Hepatocyte (in vitro differentiated cells): ENCODE measurements at regions not wholly inside any gene's neighbourhood (a gene's known extent, or its start where the extent isn't known, plus 50 kb on each side); places are given as distances from the start of the nearest gene placed in this dataset.
"Not testable (repeated sequence)": the region's sequence is repeated elsewhere in the genome, so short reads cannot be mapped to it uniquely, and the experiment has no call there.

Source experiments
- DNase-seq: peaks from one replicate; pipeline ENCODE4 v3.0.0-alpha.2; 2016; ENCODE audit warnings: low spot score
- H2AFZ ChIP-seq: fragments of 200-600 bp; sonication (generic); 2 replicates; pipeline ENCODE4 v1.6.0; 2016; ENCODE audit warnings: antibody characterized with exemption, mild to moderate bottlenecking
- H3K27ac ChIP-seq: fragments of 200-600 bp; sonication (generic); 2 replicates; pipeline ENCODE4 v1.5.1; 2016; ENCODE audit warnings: mild to moderate bottlenecking
- H3K27me3 ChIP-seq: fragments of 200-600 bp; sonication (generic); 2 replicates; pipeline ENCODE4 v1.6.1; 2016
- H3K36me3 ChIP-seq: fragments of 200-600 bp; sonication (generic); replicated peaks from 2 replicates; pipeline ENCODE4 v1.5.1; 2016; ENCODE audit warnings: low read depth; ENCODE audit not compliant: insufficient read depth
- H3K4me1 ChIP-seq: fragments of 200-600 bp; sonication (generic); 2 replicates; pipeline ENCODE4 v1.5.1; 2016; ENCODE audit warnings: mild to moderate bottlenecking, moderate library complexity; ENCODE audit not compliant: insufficient read depth
- H3K4me2 ChIP-seq: fragments of 200-600 bp; sonication (generic); 2 replicates; pipeline ENCODE4 v1.6.0; 2016
- H3K4me3 ChIP-seq: fragments of 200-600 bp; sonication (generic); 2 replicates; pipeline ENCODE4 v1.5.1; 2016; ENCODE audit warnings: mild to moderate bottlenecking
- H3K79me2 ChIP-seq: fragments of 200-600 bp; sonication (generic); 2 replicates; pipeline ENCODE4 v1.6.0; 2017; ENCODE audit warnings: mild to moderate bottlenecking
- H3K9me2 ChIP-seq: fragments of 200-600 bp; sonication (generic); replicated peaks from 2 replicates; pipeline ENCODE4 v1.6.0; 2017; ENCODE audit warnings: mild to moderate bottlenecking; ENCODE audit not compliant: insufficient read depth
- H3K9me3 ChIP-seq: fragments of 200-600 bp; sonication (generic); 2 replicates; pipeline ENCODE4 v1.5.1; 2016; ENCODE audit warnings: low read depth, mild to moderate bottlenecking
- H4K20me1 ChIP-seq: fragments of 200-600 bp; sonication (generic); 2 replicates; pipeline ENCODE4 v1.6.0; 2016; ENCODE audit warnings: mild to moderate bottlenecking; ENCODE audit not compliant: insufficient read depth, poor library complexity, severe bottlenecking
- EZH2 ChIP-seq: fragments of 200-600 bp; sonication (generic); IDR thresholded peaks from 2 replicates; pipeline ENCODE4 v1.6.1; 2016; ENCODE audit warnings: antibody characterized with exemption, mild to moderate bottlenecking, borderline replicate concordance
- EZH2phosphoT487 ChIP-seq: fragments of 200-600 bp; sonication (generic); IDR thresholded peaks from one replicate; pipeline ENCODE4 v1.6.1; 2018; ENCODE audit warnings: antibody characterized with exemption, mild to moderate bottlenecking, low read depth, moderate library complexity; ENCODE audit not compliant: unreplicated experiment, severe bottlenecking
- WGBS: methylation state at CpG from one replicate; pipeline ENCODE4 v1.1.6; 2016; ENCODE audit warnings: low lambda C conversion rate; ENCODE audit errors: missing lambda C conversion rate; 5-methylcytosine and 5-hydroxymethylcytosine counted together
- TF ChIP-seq, protein P1 (sequence below): fragments of 200-600 bp; sonication (generic); IDR thresholded peaks from 2 replicates; pipeline ENCODE4 v1.5.1; 2016; ENCODE audit warnings: antibody characterized with exemption, mild to moderate bottlenecking; ENCODE audit not compliant: poor library complexity

DNA sequence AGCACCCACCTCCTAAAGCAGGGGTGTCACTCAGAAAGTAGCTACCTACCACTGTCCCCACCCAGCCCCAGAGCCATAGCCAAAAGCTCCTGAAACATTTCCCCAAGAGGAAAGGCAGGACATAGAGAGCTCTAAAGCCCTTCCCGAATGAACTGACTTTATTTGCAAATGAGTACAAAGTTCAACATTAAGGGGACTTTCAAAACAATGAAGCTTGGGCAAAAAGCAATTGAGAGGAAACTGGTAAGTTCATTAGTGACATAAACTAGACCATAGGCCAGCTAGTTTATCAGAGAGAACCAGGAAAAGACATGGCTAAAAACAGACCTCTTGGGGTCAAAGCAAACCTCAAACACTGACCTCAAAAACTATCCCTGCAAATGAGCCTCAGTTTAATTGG lies 72.7 kb downstream of the IGLL5 start:
- Histone ChIP-seq H3K4me1 (peaks cover 13% of the 10 kb centered on the region), H3K9me3 (peaks cover 7% of the 10 kb centered on the region), H3K27me3 (no peaks in the 10 kb centered on the region), H3K4me3 (no peak overlapping the region), H3K4me2 (peak overlapping the region; percentile 3), H3K27ac (peak overlapping the region; percentile 60), H3K79me2 (no peaks in the 10 kb centered on the region), H3K9me2 (no peaks in the 10 kb centered on the region), H4K20me1 (no peaks in the 10 kb centered on the region), H3K36me3 (no peaks in the 10 kb centered on the region), H2AFZ (no peak overlapping the region)
- TF ChIP-seq EZH2phosphoT487 = no peak
- no peak for TF ChIP-seq EZH2
- TF ChIP-seq, protein P1, sequence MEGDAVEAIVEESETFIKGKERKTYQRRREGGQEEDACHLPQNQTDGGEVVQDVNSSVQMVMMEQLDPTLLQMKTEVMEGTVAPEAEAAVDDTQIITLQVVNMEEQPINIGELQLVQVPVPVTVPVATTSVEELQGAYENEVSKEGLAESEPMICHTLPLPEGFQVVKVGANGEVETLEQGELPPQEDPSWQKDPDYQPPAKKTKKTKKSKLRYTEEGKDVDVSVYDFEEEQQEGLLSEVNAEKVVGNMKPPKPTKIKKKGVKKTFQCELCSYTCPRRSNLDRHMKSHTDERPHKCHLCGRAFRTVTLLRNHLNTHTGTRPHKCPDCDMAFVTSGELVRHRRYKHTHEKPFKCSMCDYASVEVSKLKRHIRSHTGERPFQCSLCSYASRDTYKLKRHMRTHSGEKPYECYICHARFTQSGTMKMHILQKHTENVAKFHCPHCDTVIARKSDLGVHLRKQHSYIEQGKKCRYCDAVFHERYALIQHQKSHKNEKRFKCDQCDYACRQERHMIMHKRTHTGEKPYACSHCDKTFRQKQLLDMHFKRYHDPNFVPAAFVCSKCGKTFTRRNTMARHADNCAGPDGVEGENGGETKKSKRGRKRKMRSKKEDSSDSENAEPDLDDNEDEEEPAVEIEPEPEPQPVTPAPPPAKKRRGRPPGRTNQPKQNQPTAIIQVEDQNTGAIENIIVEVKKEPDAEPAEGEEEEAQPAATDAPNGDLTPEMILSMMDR = no peak
- WGBS = 32% methylated on average over 1 of the region's 1 CpG
- DNase-seq = no peak

DNA sequence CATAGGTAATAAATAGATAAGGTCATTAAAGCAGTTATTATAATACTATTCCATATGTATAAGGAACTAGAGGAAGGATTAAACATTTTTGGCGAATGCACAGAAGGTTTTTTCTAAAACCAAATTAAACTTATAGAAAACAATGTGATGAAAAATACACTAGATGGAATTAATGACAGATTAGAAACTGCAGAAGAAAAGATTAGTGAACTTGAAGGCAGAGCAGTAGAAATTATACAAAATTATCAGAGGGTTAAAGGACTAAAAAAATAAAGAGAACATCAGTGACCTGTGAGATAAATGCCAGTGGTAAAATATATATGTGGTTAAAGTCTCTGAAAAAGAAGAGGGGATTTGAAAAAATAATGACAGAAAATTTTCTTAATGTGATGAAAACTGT lies 74.0 kb downstream of the IGLL5 start:
- H3K4me1 ChIP-seq = peaks cover 13% of the 10 kb centered on the region
- no peaks in the 10 kb centered on the region for H4K20me1 ChIP-seq
- H3K4me3 ChIP-seq = no peak overlapping the region
- TF ChIP-seq, protein P1 = no peak
- TF ChIP-seq EZH2 (no peak), EZH2phosphoT487 (no peak)
- H3K27me3 ChIP-seq = no peaks in the 10 kb centered on the region
- no peak overlapping the region for H3K27ac ChIP-seq
- H3K9me2 ChIP-seq = no peaks in the 10 kb centered on the region
- no peak overlapping the region for H3K4me2 ChIP-seq
- H3K36me3 ChIP-seq = no peaks in the 10 kb centered on the region
- DNase-seq = no peak
- WGBS = 94% methylated on average over 1 of the region's 1 CpG
- H2AFZ ChIP-seq = no peak overlapping the region
- H3K9me3 ChIP-seq = peaks cover 7% of the 10 kb centered on the region
- no peaks in the 10 kb centered on the region for H3K79me2 ChIP-seq

DNA sequence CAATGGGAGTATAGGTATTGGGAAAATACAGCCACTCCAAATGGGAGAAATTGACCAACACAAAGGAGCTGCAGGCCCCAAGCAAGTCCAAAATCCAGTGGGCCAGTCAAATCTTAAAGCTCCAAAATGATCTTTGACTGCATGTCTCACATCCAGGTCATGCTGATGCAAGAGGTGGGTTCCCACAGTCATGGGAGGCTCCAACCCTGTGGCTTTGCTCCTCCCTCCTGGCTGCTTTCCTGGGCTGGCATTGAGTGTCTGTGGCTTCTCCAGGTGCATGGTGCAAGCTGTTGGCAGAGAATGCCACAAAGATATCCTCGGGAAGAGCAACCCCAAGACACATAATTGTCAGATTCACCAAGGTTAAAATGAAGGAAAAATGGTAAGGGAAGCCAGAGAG lies 80.8 kb downstream of the IGLL5 start:
- Histone ChIP-seq H3K9me2 (no peaks in the 10 kb centered on the region), H3K4me1 (no peaks in the 10 kb centered on the region), H4K20me1 (no peaks in the 10 kb centered on the region), H3K79me2 (no peaks in the 10 kb centered on the region), H3K27ac (no peak overlapping the region), H3K27me3 (no peaks in the 10 kb centered on the region), H3K4me3 (no peak overlapping the region), H2AFZ (no peak overlapping the region), H3K36me3 (no peaks in the 10 kb centered on the region), H3K9me3 (no peaks in the 10 kb centered on the region), H3K4me2 (no peak overlapping the region)
- WGBS = 83% methylated on average over 1 of the region's 1 CpG
- TF ChIP-seq, protein P1 = no peak
- no peak for TF ChIP-seq EZH2
- no peak for TF ChIP-seq EZH2phosphoT487
- no peak for DNase-seq

DNA sequence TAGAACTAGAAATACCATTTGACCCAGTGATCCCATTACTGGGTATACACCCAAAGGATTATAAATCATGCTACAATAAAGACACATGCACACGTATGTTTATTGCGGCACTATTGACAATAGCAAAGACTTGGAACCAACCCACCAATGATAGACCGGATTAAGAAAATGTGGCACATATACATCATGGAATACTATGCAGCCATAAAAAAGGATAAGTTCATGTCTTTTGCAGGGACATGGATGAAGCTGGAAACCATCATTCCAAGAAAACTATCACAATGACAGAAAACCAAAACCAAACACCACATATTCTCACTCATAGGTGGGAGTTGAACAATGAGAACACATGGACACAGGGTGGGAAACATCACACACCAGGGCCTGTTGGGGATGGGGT lies 85.0 kb downstream of the IGLL5 start:
- not testable (repeated sequence) for H3K36me3 ChIP-seq, H3K4me3 ChIP-seq
- 80% methylated on average over 3 of the region's 3 CpGs for WGBS

More for the DNA sequence above, 85.0 kb downstream of the IGLL5 start:
- H3K79me2 ChIP-seq, H3K4me2 ChIP-seq, H4K20me1 ChIP-seq, H3K27me3 ChIP-seq, DNase-seq, H2AFZ ChIP-seq, H3K9me3 ChIP-seq, H3K4me1 ChIP-seq, H3K27ac ChIP-seq, H3K9me2 ChIP-seq: not testable (repeated sequence)
